Aorta (tissue), 5 donors: ENCODE measurements at regions not wholly inside any gene's neighbourhood (a gene's known extent, or its start where the extent isn't known, plus 50 kb on each side); places are given as distances from the start of the nearest gene placed in this dataset.
"Not testable (repeated sequence)": the region's sequence is repeated elsewhere in the genome, so short reads cannot be mapped to it uniquely, and the experiment has no call there.

Source experiments
- ATAC-seq: fragments of 200-7000 bp; cut with Tn5 transposase; one replicate; pipeline ENCODE4 v1.9.1; 2022; ENCODE audit warnings: moderate library complexity; ENCODE audit not compliant: low FRiP score
- DNase-seq, 2 donors: peaks; one replicate each; pipeline ENCODE4 v3.0.0-alpha.2; 2020
- H3K27ac ChIP-seq, 2 donors: one replicate each; pipeline ENCODE4 v1.5.1; 2013; ENCODE audit warnings: low read length in 2 of 2, mild to moderate bottlenecking in 2 of 2, moderate library complexity in 2 of 2, control low read depth in 1 of 2, inconsistent platforms in 1 of 2, low read depth in 1 of 2
- H3K27me3 ChIP-seq, 2 donors: one replicate each; pipeline ENCODE4 v1.6.1; 2013; ENCODE audit warnings: control low read depth in 1 of 2, low read length in 1 of 2, mild to moderate bottlenecking in 1 of 2, moderate library complexity in 1 of 2; ENCODE audit not compliant: insufficient read depth in 2 of 2, control insufficient read depth in 1 of 2
- H3K36me3 ChIP-seq, 2 donors: one replicate each; pipeline ENCODE4 v1.6.1; 2013; ENCODE audit warnings: control low read depth in 1 of 2, low read length in 1 of 2, mild to moderate bottlenecking in 1 of 2; ENCODE audit not compliant: insufficient read depth in 2 of 2, control insufficient read depth in 1 of 2
- H3K4me1 ChIP-seq, 2 donors: one replicate each; pipeline ENCODE4 v1.6.1; 2013; ENCODE audit warnings: low read length in 2 of 2, control low read depth in 1 of 2, mild to moderate bottlenecking in 1 of 2, moderate library complexity in 1 of 2; ENCODE audit not compliant: insufficient read depth in 2 of 2, control insufficient read depth in 1 of 2
- H3K4me3 ChIP-seq, 2 donors: one replicate each; pipeline ENCODE4 v1.5.1; 2013; ENCODE audit warnings: low read length in 2 of 2, control low read depth in 1 of 2, mild to moderate bottlenecking in 1 of 2
- H3K9me3 ChIP-seq: one replicate; pipeline ENCODE4 v1.6.1; 2013; ENCODE audit warnings: mild to moderate bottlenecking, low read length; ENCODE audit not compliant: control insufficient read depth
- WGBS, 2 donors: extraction: QIAGEN DNeasy Blood & Tissue Kit; methylation state at CpG; one replicate each; pipeline ENCODE4 v1.1.7; 2013; 5-methylcytosine and 5-hydroxymethylcytosine counted together
- intact Hi-C, 2 donors: fragments of 100-400 bp; cut with DNase I; formaldehyde crosslinking; loops; one replicate each; pipeline versions ENCODE4 v1.14.2 to v1.15.0; 2022
- donor health status: healthy with polysubstance abuse.
- donor health status: Bipolar disorder and iron deficiency.
- donor health status: DM: no; HTN: no; CAD: no.
- donor health status: DM: no; HTN: no; CAD: no.
- donor health status: DM: yes; HTN: yes; CAD: no.

GRCh38 chr21:14615359-14615974 lies 69.4 kb upstream of the SAMSN1 start:
- H3K4me3 ChIP-seq, result no peak overlapping the region
- H3K4me1 ChIP-seq, result no peaks in the 10 kb centered on the region
- no peaks in the 10 kb centered on the region for H3K27me3 ChIP-seq
- ATAC-seq, result no peak
- intact Hi-C loops, result no loop called here
- H3K27ac ChIP-seq, result no peak overlapping the region
- 38 to 46% methylated on average over 4 of the region's 4 CpGs for WGBS, 2 donors
- DNase-seq, result no peak
- H3K9me3 ChIP-seq, result no peaks in the 10 kb centered on the region
- no peaks in the 10 kb centered on the region for H3K36me3 ChIP-seq

- no peaks in the 10 kb centered on the region for H3K9me3 ChIP-seq
- no peaks in the 10 kb centered on the region for H3K27me3 ChIP-seq
- no peak for ATAC-seq
- H3K4me1 ChIP-seq, result no peaks in the 10 kb centered on the region
- no peak overlapping the region for H3K27ac ChIP-seq
- DNase-seq, result no peak
- no peak overlapping the region for H3K4me3 ChIP-seq
- 50 to 70% methylated on average over 3 of the region's 3 CpGs for WGBS, 2 donors
- H3K36me3 ChIP-seq, result no peaks in the 10 kb centered on the region
- intact Hi-C loops, result no loop called here
Observed at GRCh38 chr21:14614287-14614686, 68.2 kb upstream of the SAMSN1 start.

GRCh38 chr21:14613486-14614224 lies 67.5 kb upstream of the SAMSN1 start:
- no peaks in the 10 kb centered on the region for H3K4me1 ChIP-seq
- no peaks in the 10 kb centered on the region for H3K36me3 ChIP-seq
- H3K4me3 ChIP-seq, result no peak overlapping the region
- no peak overlapping the region for H3K27ac ChIP-seq
- no peak for ATAC-seq
- H3K27me3 ChIP-seq, result no peaks in the 10 kb centered on the region
- no peaks in the 10 kb centered on the region for H3K9me3 ChIP-seq
- intact Hi-C loops, result no loop called here
- 12 to 22% methylated on average over 1 of the region's 1 CpG for WGBS, 2 donors
- no peak for DNase-seq

- intact Hi-C loops, ATAC-seq: not testable (repeated sequence)
- WGBS, 2 donors, result 86 to 87% methylated on average over 6 of the region's 6 CpGs
Observed at GRCh38 chr21:14610119-14610518, 64.0 kb upstream of the SAMSN1 start.

GRCh38 chr21:14609274-14609673 lies 63.2 kb upstream of the SAMSN1 start:
- H3K36me3 ChIP-seq, result no peaks in the 10 kb centered on the region
- DNase-seq (no peak), ATAC-seq (no peak)
- peaks cover 3% of the 10 kb centered on the region for H3K9me3 ChIP-seq
- no peaks in the 10 kb centered on the region for H3K27me3 ChIP-seq
- intact Hi-C loops, result no loop called here
- no peak overlapping the region for H3K27ac ChIP-seq
- no peak overlapping the region for H3K4me3 ChIP-seq
- no peaks in the 10 kb centered on the region for H3K4me1 ChIP-seq

More at GRCh38 chr21:14610119-14610518, 64.0 kb upstream of the SAMSN1 start:
- not testable (repeated sequence) for H3K4me1 ChIP-seq, H3K27ac ChIP-seq, H3K27me3 ChIP-seq, H3K4me3 ChIP-seq, H3K9me3 ChIP-seq, DNase-seq, H3K36me3 ChIP-seq

- intact Hi-C loops, result no loop called here
- H3K27me3 ChIP-seq, result no peaks in the 10 kb centered on the region
- H3K36me3 ChIP-seq, result no peaks in the 10 kb centered on the region
- peaks cover 0 to 2% of the 10 kb centered on the region in 2 donors for H3K4me1 ChIP-seq
- WGBS, 2 donors, result 93 to 97% methylated on average over 2 of the region's 2 CpGs
- H3K4me3 ChIP-seq, result no peak overlapping the region
- ATAC-seq (no peak), DNase-seq (no peak)
- H3K9me3 ChIP-seq, result peaks cover 3% of the 10 kb centered on the region
- no peak overlapping the region for H3K27ac ChIP-seq
Observed at GRCh38 chr21:14607262-14607661, 61.1 kb upstream of the SAMSN1 start.

- 58 to 69% methylated on average over 2 of the region's 2 CpGs for WGBS, 2 donors
- no peaks in the 10 kb centered on the region for H3K36me3 ChIP-seq
Observed at GRCh38 chr21:14603202-14603601, 57.1 kb upstream of the SAMSN1 start.

GRCh38 chr21:14602382-14602958 lies 56.4 kb upstream of the SAMSN1 start:
- H3K4me3 ChIP-seq, result no peak overlapping the region
- no peak overlapping the region for H3K27ac ChIP-seq
- H3K9me3 ChIP-seq, result no peaks in the 10 kb centered on the region
- H3K4me1 ChIP-seq, result peaks cover 0 to 2% of the 10 kb centered on the region in 2 donors
- WGBS, 2 donors, result 41 to 43% methylated on average over 1 of the region's 1 CpG
- DNase-seq, result no peak
- H3K27me3 ChIP-seq, result no peaks in the 10 kb centered on the region
- no peaks in the 10 kb centered on the region for H3K36me3 ChIP-seq
- intact Hi-C loops, result no loop called here
- no peak for ATAC-seq

More at GRCh38 chr21:14603202-14603601, 57.1 kb upstream of the SAMSN1 start:
- intact Hi-C loops, result no loop called here
- ATAC-seq (no peak), DNase-seq (no peak)
- no peaks in the 10 kb centered on the region for H3K27me3 ChIP-seq
- no peak overlapping the region for H3K27ac ChIP-seq
- H3K9me3 ChIP-seq, result peaks cover under 1% of the 10 kb centered on the region
- H3K4me1 ChIP-seq, result peaks cover 0 to 2% of the 10 kb centered on the region in 2 donors
- no peak overlapping the region for H3K4me3 ChIP-seq
